ENCODE measurements at regions not wholly inside any gene's neighbourhood (a gene's known extent, or its start where the extent isn't known, plus 50 kb on each side); places are given as distances from the start of the nearest gene placed in this dataset.
"Not testable (repeated sequence)": the region's sequence is repeated elsewhere in the genome, so short reads cannot be mapped to it uniquely, and the experiment has no call there.

GRCh38 chr1:189150624-189151023, 1327.0 kb downstream of the BRINP3 start:
- DNase-seq = no peak

DNA sequence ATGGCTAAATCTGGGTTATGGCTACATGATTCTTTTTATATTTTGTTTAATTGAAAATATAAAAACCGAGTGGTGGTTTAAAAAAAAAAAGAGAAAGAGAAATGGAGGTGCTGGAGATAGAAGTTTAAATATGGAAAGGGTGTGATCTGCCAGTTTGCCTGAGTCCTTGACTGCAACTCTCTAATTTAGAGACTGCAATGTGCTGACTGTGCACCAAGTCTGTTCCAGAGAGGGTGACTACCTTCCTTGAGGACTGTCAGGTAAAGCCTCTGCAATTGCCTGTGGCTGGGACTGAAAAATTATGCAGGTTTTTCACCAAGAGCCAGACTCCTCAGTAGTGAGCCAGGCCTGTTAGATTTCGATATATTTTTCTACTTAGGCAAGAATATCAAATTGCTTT, 1326.3 kb downstream of the BRINP3 start:
- DNase-seq = no peak

DNA sequence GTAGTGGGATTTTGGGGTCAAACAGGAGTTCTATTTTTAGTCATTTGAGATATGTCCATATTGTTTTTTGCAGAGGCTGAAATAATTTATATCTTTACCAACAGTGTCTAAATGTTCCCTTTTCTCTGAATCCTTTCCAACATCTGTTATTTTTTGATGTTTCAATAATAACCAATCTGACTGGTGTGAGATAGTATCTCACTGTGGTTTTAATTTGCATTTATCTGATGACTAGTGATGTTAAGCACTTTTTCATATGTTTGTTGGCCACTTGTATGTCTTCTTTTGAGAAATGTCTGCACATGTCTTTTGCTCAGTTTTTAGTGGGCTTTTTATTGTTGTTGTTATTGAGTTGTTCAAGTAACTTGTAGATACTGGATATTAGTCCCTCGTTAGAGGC, 1325.0 kb downstream of the BRINP3 start:
- DNase-seq = no peak

- no peak for DNase-seq
Observed at GRCh38 chr1:189158155-189158554, 1319.5 kb downstream of the BRINP3 start.

DNA sequence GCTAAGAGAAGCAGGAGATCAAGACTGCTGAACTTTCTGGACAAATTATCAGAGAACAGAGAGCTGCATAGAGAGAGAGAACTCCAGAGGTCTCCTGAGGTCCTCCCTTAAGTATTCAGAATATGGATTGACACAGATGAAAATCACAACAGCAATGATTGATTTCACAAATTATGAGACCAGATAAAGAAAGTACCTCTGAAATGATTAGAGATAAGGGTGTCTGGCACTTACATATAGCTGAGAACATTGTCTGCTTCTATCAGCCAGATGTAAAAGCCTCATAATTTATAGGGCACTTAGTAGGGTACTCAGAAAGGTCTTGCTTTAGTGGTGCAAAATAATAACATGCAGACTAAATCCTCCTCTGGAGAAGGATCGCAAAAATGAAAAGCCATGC, 1301.8 kb downstream of the BRINP3 start:
- no peak for DNase-seq

- no peak for DNase-seq
Observed at GRCh38 chr1:189180057-189180456, 1297.6 kb downstream of the BRINP3 start.

DNA sequence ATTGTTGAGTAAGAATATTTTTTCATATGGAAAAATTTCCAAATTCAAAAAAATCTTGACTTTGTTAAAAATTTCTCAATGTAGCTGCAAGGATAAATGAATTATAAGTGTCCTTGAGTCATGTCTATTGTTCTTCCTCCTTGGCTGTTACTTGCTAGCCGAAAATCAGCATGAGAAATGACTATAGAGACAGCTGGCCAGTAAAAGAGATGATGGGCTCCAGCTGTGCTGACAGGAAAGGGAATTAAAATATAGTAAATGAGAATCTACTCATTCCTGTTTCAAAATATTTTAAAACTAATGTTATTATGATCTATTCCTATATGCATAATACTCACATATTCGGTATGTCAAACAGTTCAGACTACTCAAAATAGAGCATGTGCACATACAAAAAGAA, 1292.6 kb downstream of the BRINP3 start:
- no peak for DNase-seq

DNA sequence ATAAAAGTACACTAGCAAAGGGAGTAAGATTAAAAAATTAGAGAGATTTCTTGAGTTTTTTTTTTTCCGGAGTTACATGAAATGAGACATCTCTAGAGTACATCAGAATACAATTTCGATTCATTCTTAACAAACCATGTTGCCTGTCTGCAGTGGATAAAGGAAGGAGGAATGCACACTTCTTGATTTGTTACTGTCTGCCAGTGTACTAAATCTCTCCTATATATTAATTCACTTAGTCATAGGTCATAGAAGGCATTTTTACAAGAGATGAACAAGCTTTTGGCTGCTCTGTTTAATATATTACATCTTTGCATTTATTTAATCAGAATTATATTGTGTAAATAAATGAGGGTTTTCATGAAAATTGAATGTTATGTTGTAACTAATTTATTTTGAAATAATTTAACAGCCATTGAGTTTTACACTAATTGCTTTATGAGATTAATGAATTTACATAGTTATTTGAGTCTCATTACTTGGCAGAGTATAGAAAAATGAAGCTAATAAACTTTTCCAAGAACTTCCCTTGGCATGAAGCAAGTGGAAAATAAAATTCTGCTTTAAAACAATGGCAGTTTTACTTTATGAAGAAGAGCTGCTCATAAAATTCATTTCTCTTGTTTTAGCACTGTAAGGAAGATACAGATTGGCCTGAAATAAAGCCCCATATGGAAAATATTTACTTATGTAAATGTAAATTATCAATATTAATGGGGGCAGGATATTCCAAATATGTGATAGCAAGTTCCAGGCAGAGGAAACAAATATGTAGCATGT, 1284.7 kb downstream of the BRINP3 start:
- no peak for DNase-seq

GRCh38 chr1:189205863-189206262, 1271.8 kb downstream of the BRINP3 start:
- no peak for DNase-seq

- DNase-seq = no peak
Observed at GRCh38 chr1:189206617-189207016, 1271.0 kb downstream of the BRINP3 start.

DNA sequence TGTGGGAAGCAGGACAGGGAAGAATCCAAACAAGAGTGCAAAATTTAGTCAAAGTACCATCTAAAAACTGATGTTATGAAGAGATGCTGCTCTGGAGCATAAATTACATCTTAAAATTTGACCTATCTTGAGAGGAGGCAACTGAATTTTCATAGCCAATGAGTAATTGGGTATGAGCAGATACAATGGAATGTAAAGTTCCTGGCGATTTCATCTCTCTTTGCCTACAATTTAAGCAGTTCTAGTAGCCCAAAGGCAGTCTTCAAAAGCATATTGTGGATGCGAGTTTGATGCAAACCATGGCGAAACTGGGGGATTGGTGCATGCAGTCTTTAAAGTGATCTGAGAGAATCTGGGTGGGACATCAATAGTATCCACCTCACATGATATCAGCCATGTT, 1265.9 kb downstream of the BRINP3 start:
- no peak for DNase-seq

GRCh38 chr1:189212606-189213005, 1265.1 kb downstream of the BRINP3 start:
- DNase-seq = no peak

DNA sequence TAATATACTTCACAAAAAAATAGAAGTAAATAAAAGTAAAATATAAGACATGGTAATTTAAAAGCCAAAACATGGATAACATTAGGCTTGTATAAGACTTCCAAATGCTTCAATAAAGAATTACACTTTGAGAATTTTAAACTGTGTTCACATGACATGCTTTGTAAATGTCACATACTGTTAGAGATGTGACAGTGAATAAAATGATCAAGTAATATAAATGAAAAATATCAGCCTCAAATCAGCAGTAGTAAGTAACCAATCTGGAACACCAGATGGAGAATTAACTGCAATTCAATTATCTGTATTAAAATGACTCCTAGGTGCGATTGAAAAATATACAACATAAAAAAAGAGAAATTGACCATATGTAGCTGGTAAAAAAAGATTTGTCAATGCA, 1260.8 kb downstream of the BRINP3 start:
- no peak for DNase-seq

- no peak for DNase-seq
Observed at GRCh38 chr1:189217646-189218045, 1260.0 kb downstream of the BRINP3 start.

GRCh38 chr1:189220750-189221149, 1256.9 kb downstream of the BRINP3 start:
- DNase-seq = no peak

- not testable (repeated sequence) for DNase-seq
Observed at GRCh38 chr1:189225794-189226145, 1251.9 kb downstream of the BRINP3 start.

GRCh38 chr1:189226779-189227178, 1250.9 kb downstream of the BRINP3 start:
- DNase-seq = no peak

DNA sequence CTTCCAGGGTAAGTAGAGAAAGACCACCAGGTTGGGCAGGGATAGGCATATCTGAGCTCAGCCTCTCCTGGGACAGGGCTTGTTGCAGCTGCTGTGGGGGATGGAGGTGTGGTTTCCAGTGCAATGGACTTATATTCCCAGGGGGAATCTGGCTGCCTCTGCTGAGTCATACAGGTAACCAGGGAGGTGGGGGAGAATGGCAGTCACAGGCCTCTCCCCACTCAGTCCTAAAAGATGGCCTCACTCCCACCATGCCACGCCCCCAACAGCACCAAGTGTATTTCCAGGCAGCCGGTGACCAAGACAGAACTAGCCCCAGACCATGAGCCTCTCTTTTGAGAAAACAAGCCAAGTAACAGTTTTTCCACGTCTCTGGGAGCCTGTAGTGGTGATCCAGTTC, 1240.7 kb downstream of the BRINP3 start:
- no peak for DNase-seq

GRCh38 chr1:189253601-189254350, 1223.9 kb downstream of the BRINP3 start:
- DNase-seq = no peak

- DNase-seq = not testable (repeated sequence)
Observed at GRCh38 chr1:189261128-189261527, 1216.5 kb downstream of the BRINP3 start.

DNA sequence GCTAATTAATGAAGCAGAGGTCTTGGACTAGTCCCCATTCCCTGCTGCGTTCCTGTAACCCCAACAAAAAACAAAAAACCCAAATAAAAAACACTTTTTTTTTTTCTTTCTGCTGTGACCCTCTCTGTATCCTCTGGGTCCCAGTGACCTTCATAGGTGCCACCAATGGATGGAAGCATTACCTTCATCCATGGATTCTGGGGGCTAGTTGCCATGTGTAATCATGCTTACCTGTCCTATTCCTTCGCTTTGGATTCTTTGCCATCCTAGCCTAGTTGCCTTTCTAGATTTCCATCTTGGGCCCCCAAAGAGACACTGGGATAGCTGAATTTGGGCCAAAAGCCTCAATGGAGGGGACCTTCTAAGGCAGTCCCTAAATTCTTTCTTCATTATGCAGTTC, 1208.7 kb downstream of the BRINP3 start:
- no peak for DNase-seq

- DNase-seq = no peak
Observed at GRCh38 chr1:189274267-189274666, 1203.4 kb downstream of the BRINP3 start.

DNA sequence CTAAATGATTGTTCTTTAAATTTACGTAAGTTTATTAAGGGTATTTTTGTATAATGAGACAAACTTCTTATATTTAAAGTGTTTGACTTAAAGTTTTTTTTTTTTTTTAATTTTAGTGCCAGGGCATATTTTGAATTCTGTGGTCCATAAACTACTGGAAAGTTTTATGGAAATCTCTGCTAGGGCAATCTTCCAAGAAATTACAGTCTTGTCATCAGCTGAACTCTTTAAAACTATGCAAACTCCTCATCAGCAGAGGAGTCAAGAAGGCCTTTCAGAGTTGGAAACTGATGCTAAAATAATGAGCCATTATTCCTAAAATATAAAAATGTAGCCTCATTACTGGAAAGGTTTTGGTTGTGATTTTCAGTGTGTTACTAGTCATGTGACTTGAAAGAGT, 1201.9 kb downstream of the BRINP3 start:
- no peak for DNase-seq

DNA sequence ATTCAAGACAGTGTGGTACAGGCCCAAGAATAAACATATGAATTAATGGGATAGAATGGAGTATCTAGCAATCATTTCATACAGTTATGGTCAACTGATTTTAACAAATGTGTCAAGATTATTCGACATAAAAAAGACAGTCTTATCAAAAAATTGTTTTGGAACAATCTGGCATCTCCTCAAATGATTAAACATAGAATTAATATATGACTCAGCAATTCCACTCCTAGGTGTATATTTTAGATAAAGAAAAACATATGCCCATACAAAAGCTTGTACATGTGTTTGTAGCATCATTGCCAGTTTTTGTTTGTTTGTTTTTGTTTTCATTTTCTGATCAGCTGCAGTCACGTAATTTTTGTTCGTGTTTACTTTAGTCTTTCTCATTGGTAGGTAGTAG, 1188.3 kb downstream of the BRINP3 start:
- no peak for DNase-seq

DNA sequence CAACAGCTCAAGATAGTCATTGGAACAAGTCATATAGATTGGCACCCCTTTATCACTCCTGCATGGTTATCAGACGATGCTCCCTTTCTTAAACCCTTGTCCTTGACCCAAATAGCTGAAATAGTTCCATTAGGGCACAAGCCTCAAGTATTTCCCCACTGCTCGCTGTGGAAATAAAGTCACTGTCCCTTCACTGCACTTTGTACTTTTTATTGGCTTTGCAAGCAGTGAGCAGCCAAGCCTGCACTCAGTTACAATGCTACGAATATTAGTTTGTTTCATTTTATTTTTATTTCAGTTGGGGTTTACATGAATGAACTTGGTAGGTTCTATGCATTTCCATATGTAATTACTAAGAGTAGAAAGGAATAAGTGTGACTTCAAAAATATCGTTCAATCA, 1176.4 kb downstream of the BRINP3 start:
- no peak for DNase-seq

All from activated CD4-positive, alpha-beta T cell treated with anti-CD3 and anti-CD28 coated beads, Interleukin-2, amount 50 U/mL, for 48 hours (primary cell).